Left colon (tissue), 2 donors: ENCODE measurements at regions not wholly inside any gene's neighbourhood (a gene's known extent, or its start where the extent isn't known, plus 50 kb on each side); places are given as distances from the start of the nearest gene placed in this dataset.

ENCODE experiments used
- ATAC-seq: fragments of 200-7000 bp; cut with Tn5 transposase; one replicate; pipeline ENCODE4 v1.9.1; 2020; ENCODE audit warnings: mild to moderate bottlenecking, moderate library complexity
- DNase-seq, 2 donors: peaks; one replicate each; pipeline ENCODE4 v3.0.0-alpha.2; 2020
- intact Hi-C, 2 donors: fragments of 100-400 bp; cut with DNase I in 1 of 2; cut with micrococcal nuclease in 1 of 2; formaldehyde crosslinking; loops; one replicate each; pipeline versions ENCODE4 v1.11.2 to v1.14.0; 2022; cut with DNase I, micrococcal nuclease
- donor health status: DM: no; HTN: no; CAD: no.
- donor health status: DM: yes; HTN: yes; CAD: no.

DNA sequence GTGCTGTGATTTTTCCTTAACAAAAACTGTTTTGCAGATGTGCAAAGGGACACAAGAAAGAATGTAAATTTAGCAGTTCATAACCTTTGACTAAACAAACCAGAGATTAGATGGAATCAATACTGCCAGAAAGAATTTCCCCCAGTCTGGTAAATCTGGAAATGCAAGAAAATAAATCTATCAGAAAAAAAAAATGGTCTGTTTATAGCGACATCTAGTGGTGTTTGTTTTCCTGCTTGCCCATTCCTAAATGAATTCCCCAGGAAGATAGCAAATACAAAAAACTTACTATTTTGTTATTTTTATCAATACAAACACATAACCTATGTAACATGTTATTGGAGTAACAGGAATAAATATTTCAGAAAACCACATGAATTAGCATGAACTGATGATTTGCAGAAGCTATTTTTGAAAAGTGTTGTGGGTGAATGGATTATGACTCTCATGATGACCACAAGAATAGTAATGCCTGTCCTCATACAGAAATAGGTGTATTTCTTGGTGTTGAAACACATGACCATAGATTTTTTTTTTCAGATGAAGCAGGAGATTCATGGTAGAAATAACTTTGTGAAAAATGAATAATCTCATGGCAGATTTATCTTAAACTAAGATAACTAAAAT lies 1703.8 kb downstream of the MAT2B start:
- no peak for ATAC-seq
- intact Hi-C loops, result loop anchor here in 1 of 2 donors (10.0 kb wide), 1 partner anchor 1194 kb away; no protein-coding TSS in a partner anchor
- no peak for DNase-seq

DNA sequence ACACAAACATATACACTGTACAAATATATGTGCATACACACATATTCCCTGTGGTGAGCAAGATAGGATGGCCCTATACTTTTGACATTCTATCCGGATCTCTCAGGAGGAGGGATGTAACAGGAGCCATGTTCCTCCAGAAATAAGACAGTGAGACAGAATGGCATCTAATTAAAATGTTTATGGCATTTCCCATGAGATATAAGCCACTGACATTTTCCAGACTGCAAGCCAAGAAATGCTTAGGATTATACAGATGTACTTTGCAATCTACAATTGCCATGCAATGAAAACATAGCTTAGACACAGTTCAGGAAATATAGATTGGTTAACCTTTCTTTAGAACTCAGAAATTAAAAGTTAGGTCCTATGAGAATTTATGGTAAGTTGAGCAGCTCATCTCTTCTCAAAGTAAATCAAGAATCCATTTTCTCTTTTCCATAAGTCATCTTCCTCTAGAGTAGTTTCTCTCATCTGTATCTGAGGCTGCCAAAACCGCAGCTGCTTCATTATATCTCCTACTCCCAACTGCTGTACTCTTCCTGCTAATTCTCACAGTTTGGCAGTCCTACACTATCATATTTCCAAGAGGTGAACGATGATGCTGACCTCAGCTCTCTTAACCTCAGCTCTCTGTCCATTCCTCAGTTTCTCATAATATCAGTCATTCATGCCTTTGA lies 1719.1 kb downstream of the MAT2B start:
- intact Hi-C loops, result no loop called here
- DNase-seq (no peak), ATAC-seq (no peak)

DNA sequence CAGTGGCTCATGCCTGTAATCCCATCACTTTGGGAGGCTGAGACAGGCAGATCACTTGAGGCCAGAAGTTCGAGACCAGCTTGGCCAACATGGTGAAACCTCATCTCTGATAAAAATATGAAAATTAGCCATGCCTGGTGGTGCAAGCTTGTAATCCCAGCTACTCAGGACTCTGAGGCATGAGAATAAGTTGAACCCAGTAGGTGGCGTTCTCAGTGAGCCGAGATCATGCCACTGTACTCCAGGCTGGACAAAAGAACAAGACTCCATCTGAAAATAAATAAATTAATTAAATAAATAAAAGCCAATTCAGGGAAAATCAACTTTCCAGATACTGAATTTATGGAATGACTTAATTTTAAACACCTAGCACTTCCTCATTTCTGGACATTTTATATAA lies 1722.1 kb downstream of the MAT2B start:
- no peak for ATAC-seq
- DNase-seq, result no peak
- intact Hi-C loops, result no loop called here

DNA sequence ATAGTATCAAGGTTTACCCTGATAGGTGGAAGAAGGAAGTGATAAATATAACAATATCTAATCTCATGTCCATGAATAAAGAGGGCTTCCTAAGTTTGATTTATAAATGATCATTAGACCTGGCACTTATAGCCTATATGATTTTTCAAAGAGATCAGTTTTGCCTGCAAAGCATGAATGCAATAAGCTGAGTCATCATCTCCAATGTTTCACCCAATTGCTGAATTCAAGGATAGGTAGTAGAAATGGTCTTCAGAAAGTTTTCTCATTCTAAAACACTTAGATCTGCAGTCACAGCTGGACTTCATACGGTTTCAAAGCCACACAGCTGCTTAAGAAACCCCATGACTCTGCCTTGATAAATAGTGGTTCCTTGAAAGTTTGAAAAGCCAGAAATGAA lies 1722.8 kb downstream of the MAT2B start:
- intact Hi-C loops, result no loop called here
- ATAC-seq (no peak), DNase-seq (no peak)

DNA sequence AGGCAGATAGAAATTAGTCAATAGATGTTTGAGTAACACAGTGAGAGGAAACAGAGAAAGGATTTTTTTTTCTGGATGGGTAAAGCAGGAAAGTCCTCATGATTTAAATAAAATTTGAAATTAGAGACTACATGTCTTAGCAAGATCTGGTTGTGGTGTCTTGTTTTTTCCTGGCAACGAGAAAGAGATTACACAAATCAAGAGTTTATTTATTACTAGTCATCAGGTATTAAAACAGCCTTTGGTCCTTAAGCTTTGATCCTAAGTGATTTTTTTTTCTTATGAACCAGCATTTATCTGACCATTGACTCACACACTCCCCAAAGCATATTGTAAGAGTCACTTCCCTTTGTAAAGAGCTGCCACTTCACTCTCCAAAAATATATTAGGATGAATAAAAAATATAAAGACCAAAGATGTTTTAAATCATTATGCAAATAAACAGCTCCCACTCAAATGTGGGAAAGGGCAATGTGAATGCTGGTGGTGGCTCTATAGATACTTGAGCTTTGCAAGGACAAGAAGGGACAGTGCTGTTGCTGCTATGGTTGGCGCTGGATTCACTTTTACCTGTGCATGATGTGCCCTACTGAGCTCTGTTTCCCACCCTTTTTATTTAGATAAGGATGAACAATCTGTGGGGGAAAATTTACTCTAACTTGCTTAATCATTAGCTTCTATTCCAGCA lies 1726.5 kb downstream of the MAT2B start:
- DNase-seq (no peak), ATAC-seq (no peak)
- intact Hi-C loops, result no loop called here

DNA sequence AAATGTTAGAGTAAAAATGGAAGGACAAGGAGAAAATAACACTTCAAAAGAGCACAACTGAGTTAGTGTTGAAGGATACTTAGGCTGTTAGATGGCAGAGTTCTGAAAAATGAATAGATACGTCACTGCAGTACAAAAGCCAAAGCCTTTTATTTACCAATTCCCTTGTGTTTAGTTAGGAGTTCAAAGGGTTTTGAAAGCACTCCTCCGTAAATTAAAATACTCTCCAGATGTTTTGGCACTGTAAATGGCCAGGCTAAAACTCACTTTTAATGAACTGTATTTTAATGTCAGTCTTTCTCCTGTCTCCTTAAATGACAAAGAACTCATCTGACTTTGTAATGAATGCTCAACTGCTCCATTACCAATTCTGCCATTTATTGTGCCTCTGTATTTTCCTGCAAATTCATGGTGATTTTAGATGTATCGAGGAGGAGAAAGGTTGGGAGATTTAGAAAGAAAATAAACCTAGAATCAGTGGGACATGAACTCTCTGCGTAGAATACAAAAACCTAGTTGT lies 1727.2 kb downstream of the MAT2B start:
- ATAC-seq, result no peak
- no peak for DNase-seq
- intact Hi-C loops, result no loop called here

DNA sequence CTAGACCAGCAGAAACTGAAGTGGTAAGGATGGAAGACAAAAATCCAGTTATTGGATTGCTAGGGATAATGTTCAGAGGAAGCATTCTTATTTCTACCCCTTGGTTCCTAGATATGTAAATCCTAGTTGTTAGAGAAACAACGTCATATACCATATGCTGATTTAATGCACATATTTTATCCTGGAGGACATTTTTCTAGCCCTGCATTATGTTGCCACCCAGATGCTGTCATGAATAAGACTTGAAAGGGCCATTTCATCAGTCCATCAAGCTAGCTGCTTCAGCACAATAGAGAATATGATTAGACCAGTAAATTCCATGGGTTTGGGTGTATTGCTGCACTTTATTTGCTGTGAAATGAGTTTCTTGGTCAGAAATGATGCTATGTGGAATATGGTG lies 1736.4 kb downstream of the MAT2B start:
- DNase-seq (no peak), ATAC-seq (no peak)
- intact Hi-C loops, result no loop called here

DNA sequence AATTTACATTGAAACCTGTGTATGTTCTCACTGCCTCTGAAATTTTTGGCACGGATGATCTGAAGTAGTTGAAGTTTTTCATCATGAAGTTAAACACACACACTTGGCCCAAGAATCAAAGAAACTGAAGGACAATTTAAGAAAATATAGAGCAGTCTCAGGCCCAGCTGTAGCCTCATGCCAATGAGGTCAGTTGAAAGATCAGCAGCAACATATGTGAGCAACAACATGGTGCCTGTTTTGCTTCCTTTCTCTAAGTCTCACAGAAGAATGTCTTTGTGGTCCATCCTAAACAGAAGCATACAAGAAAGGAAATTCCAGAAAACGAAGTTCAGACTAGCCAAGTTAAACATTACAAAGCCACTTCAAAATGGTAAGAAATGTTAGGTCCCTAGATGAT lies 1737.2 kb downstream of the MAT2B start:
- DNase-seq (no peak), ATAC-seq (no peak)
- intact Hi-C loops, result no loop called here

DNA sequence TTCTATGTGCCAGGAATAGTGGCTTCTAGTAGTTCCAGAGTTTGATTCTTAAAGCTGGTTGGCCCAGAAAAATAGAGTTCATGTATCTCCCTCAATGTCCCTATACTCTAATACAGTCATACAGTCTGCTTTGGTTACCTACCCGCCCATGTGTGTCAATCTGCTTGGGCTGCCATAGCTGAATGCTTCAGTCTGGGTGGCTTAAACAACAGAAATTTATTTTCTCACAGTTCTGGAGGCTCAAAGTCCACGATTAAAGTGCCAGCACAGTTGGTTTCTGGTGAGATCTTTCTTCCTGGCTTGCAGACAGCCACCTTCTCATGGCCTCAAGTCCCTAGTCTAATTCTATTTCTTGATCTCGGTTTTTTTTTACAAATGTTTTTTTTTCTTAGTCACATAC lies 1739.0 kb downstream of the MAT2B start:
- no peak for DNase-seq
- ATAC-seq, result no peak
- intact Hi-C loops, result no loop called here

DNA sequence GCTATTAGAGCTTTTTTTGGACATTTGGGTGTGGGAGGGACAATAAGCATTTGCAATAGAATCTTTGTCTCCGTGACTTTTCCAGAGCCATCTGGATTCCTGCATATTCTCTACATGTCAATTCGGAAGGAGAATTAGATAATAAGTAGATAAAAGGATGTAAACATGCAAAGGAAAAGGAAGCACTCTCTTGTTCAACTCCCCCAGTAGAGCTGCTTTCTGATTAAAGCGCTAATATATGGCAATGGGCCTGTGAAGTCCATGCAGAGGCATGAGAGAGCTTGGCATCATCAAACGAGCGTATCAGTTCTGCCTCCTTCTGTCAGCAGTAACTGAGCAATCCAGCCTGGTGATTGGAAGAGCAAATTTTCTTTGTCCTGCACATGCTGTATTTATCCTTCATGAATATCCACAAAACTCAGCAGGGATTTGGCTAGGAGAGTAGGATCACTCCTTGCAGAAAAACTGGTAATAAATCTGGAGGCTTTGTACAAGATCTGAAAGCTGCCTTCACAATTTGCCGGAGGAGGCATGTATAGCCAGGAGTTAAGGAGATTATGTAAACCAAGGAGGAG lies 1752.9 kb downstream of the MAT2B start:
- ATAC-seq, result no peak
- DNase-seq, result no peak
- intact Hi-C loops, result no loop called here

DNA sequence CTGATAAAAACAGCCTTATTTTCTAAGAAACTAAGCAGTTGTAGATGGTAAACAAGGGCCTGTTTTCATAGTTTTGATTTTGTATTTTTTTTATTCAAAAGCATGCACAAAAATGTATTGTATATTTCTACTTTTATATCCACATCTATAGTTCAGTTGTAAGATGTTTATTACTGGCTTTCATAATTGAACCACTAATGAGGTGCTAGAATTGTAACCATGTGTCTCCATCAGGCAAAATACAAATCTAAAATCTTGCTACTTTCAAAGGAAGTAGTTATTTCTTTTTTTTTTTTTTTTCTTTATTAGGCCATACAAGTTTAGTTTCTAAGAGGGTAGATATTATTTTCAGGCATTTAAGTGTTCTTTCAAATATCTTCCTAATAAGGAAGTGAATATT lies 1755.0 kb downstream of the MAT2B start:
- DNase-seq (no peak), ATAC-seq (no peak)
- intact Hi-C loops, result no loop called here

DNA sequence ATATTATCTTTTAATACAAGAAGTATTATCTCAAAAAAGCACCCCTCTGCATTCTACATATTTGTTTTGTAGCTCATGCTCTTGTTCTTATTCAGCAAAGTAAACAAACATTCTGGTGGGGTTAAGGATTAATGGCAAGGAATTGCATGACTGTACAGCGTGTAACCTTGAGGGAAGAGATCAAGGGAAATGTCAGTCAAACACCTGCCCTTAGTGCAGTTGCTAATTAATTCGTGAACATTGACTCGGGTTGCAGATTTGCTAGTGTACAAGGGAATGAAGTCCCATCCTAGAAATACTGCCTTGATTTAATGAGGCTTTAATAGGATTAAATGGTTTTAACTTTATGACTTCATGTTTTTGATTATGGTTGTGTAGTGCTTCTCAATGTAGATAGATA lies 1758.1 kb downstream of the MAT2B start:
- intact Hi-C loops, result no loop called here
- no peak for ATAC-seq
- no peak for DNase-seq

DNA sequence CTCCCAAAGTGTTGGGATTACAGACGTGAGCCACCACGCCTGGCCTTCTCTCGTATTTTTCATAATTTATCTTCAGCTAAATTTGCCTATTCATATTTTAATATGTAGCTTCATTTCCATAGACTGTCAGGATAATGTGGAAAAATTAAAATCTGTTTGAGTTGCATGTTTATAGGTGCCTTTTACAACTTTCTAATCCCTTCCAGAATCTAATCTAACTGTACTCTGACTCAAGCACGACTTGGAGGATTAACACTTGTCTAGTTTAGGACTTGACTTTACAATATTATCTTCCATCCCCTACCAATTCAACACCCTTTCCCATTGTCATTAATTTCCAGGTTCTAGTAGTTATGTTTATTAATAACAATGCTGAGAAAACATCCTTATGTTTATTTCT lies 1761.5 kb downstream of the MAT2B start:
- intact Hi-C loops, result no loop called here
- ATAC-seq (no peak), DNase-seq (no peak)

DNA sequence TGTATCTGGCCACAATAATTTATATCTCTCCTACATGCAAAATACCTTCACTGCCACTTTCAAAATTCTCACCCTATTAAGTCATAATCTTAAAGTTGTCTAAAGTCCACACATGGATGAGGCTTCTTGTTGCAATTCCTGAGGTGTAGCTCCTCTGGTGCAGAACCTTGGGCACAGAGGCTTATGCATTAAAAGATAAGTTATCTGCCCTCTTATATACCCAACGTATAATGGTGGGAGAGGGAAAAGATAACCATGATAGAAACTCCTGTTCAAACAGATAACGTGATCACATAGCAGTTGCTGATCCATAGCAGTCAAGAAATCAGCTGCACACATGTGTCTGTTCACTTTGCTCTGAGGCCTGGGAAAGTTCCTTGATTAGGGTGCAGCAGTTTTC lies 1767.0 kb downstream of the MAT2B start:
- no peak for DNase-seq
- intact Hi-C loops, result no loop called here
- no peak for ATAC-seq

DNA sequence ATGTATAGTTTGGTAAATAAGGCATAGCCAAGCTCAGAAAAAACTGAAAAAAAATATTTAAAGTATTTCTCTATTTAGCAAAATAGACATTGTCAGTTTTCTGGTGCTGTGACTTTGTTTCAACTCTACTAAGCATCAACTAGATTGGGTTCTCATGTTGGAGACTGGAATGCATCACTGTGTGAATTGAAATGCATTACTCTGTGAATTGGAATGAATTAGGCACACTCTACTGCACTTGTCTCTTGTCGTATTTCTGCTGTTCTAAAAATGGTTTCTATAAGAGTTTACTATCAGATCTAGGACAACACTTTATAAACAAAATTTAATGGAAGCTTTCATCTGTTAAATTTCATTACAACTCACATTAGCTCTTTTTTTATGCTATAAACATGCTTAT lies 1772.2 kb downstream of the MAT2B start:
- DNase-seq (no peak), ATAC-seq (no peak)
- intact Hi-C loops, result no loop called here

DNA sequence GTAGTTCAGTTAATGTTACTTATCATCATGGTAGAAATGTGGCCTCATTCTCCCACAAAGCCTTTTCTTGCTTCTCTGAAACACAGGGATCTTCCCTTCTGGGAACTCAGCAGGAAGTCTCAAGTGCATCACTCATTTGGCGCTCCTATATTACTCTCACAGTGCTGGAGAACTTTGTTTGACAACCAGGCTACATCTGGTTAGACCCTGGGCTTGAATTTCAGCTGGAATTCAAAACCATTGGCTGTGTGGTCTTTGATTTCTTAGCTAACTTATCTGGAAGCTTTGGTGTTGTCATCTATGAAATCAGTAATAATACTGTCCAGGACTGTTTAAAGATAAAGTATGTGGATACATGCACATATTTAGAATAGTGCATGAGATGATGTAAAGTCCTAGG lies 1777.1 kb downstream of the MAT2B start:
- ATAC-seq (no peak), DNase-seq (no peak)
- intact Hi-C loops, result no loop called here

DNA sequence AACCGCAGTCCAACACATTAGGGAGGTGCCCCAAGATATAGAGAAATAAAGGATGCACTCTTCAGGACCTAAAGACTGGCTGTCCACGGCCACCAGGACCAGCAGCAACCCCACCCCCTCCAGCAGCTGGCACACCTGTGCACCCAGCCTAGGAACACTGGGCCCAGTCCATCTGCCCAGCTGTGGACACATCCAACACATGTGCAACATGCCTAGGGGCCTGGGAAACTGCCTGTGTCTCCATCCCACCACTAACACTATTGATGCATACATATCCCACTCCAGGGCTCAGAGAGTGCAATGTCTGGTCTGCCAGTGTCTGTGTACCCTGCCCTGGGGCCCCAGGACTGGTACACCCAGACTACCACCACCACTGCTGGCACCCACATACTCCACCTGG lies 1781.3 kb downstream of the MAT2B start:
- intact Hi-C loops, result no loop called here
- ATAC-seq, result no peak
- DNase-seq, result no peak

DNA sequence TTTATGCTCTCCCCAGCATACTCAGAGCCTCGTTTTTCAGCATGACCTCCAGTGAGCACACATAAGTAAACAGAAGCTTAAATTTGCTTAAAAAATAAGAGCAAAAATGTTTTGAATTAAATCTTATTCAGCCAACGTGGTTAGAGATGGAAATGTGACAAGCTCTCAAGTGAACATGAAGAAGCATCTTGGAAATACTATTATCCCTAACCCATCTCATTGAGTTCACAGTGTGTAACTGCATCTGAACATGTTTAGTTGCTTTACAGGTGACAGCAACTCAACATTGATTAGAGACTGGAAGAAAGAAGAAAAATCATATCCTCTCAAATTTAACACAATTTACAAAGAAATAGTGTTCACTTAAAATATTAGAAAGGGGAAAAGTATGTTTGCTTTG lies 1785.1 kb downstream of the MAT2B start:
- ATAC-seq (no peak), DNase-seq (no peak)
- intact Hi-C loops, result no loop called here

DNA sequence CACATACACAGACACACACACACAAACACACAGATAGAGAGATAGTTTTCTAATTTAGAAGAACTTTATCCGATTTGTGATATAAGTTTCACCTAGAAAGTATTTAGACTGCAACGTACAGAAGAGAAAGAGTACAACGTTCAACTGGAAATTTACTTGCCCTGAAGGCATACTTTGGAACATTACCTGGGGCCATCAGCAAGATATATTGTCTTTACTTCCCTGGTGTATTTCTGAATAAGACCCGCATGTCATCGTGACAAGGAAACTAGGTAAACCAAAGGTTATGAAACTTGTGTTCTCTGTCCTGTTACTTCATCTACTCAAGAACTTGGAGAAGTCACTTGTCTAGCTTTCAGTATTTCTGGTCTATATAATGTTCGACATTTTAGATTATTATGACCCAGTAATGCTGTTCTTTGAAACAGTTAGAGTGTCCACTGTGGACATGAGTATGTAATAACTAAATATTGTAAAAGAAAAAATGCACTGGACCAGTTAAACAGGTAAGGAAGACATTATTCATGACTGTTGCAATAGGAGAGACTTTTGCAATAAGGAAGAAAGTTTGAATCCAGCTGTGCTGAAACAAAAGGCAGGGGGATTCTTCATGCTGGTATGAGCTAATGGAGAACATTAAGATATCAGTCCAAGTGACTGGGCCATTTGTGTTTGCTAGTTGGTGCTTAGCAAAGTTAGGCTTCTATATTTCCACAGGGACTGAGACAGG lies 1791.1 kb downstream of the MAT2B start:
- DNase-seq, result no peak
- no peak for ATAC-seq
- intact Hi-C loops, result no loop called here
